Thyroid gland (tissue), 4 donors: ENCODE measurements at regions not wholly inside any gene's neighbourhood (a gene's known extent, or its start where the extent isn't known, plus 50 kb on each side); places are given as distances from the start of the nearest gene placed in this dataset.
"Not testable (repeated sequence)": the region's sequence is repeated elsewhere in the genome, so short reads cannot be mapped to it uniquely, and the experiment has no call there.

Source experiments
- CTCF ChIP-seq, 6 experiments: fragments of 200-600 bp in 3 of 6; fragments of 450-650 bp in 3 of 6; sonication (generic) in 3 of 6; IDR thresholded peaks; one replicate each; pipeline ENCODE4 v1.5.1; 2016 to 2019; ENCODE audit warnings: antibody characterized with exemption in 6 of 6, mild to moderate bottlenecking in 2 of 6, inconsistent platforms in 1 of 6, moderate library complexity in 1 of 6
- POLR2A ChIP-seq, 2 donors: fragments of 450-650 bp; IDR thresholded peaks; one replicate each; pipeline ENCODE4 v1.6.1; 2017; ENCODE audit warnings: antibody characterized with exemption in 2 of 2, mild to moderate bottlenecking in 2 of 2, moderate library complexity in 1 of 2

- TF ChIP-seq CTCF, POLR2A (IDR thresholded peaks at IDR 0.05): not testable (repeated sequence)
Observed at GRCh38 chr6:150523216-150523615, 76.5 kb upstream of the PLEKHG1 start.
